ENCODE measurements at regions not wholly inside any gene's neighbourhood (a gene's known extent, or its start where the extent isn't known, plus 50 kb on each side); places are given as distances from the start of the nearest gene placed in this dataset.

- 0 out of 2 replicates have a peak, but pooled peaks cover 6% of the 10 kb centered on the region for H3K4me1 ChIP-seq (ENCODE audit: insufficient read depth)
- no peaks in the 10 kb centered on the region for H4K20me1 ChIP-seq (replicated peaks; ENCODE audit: insufficient read depth)
- no peaks in the 10 kb centered on the region for H3K27me3 ChIP-seq (ENCODE audit: insufficient read depth)
- H3K36me3 Mint-ChIP-seq (ENCODE audit: low read depth): no peaks in the 10 kb centered on the region; the same call in 2 of the 3 replicates
- 0 out of 2 replicates have a peak, but pooled peaks cover 4% of the 10 kb centered on the region for H3K9me2 ChIP-seq (ENCODE audit: insufficient read depth)
- H3K4me1 Mint-ChIP-seq: peaks cover 10% of the 10 kb centered on the region
- H3F3A ChIP-seq (replicated peaks; ENCODE audit: low read depth): no peaks in the 10 kb centered on the region
- no peak overlapping the region for H3K27ac Mint-ChIP-seq
- no peaks in the 10 kb centered on the region for H3K36me3 ChIP-seq (ENCODE audit: insufficient read depth)
- H3K4me3 Mint-ChIP-seq: no peak overlapping the region
- no peak overlapping the region for H2AFZ ChIP-seq
- TF ChIP-seq, protein P1, sequence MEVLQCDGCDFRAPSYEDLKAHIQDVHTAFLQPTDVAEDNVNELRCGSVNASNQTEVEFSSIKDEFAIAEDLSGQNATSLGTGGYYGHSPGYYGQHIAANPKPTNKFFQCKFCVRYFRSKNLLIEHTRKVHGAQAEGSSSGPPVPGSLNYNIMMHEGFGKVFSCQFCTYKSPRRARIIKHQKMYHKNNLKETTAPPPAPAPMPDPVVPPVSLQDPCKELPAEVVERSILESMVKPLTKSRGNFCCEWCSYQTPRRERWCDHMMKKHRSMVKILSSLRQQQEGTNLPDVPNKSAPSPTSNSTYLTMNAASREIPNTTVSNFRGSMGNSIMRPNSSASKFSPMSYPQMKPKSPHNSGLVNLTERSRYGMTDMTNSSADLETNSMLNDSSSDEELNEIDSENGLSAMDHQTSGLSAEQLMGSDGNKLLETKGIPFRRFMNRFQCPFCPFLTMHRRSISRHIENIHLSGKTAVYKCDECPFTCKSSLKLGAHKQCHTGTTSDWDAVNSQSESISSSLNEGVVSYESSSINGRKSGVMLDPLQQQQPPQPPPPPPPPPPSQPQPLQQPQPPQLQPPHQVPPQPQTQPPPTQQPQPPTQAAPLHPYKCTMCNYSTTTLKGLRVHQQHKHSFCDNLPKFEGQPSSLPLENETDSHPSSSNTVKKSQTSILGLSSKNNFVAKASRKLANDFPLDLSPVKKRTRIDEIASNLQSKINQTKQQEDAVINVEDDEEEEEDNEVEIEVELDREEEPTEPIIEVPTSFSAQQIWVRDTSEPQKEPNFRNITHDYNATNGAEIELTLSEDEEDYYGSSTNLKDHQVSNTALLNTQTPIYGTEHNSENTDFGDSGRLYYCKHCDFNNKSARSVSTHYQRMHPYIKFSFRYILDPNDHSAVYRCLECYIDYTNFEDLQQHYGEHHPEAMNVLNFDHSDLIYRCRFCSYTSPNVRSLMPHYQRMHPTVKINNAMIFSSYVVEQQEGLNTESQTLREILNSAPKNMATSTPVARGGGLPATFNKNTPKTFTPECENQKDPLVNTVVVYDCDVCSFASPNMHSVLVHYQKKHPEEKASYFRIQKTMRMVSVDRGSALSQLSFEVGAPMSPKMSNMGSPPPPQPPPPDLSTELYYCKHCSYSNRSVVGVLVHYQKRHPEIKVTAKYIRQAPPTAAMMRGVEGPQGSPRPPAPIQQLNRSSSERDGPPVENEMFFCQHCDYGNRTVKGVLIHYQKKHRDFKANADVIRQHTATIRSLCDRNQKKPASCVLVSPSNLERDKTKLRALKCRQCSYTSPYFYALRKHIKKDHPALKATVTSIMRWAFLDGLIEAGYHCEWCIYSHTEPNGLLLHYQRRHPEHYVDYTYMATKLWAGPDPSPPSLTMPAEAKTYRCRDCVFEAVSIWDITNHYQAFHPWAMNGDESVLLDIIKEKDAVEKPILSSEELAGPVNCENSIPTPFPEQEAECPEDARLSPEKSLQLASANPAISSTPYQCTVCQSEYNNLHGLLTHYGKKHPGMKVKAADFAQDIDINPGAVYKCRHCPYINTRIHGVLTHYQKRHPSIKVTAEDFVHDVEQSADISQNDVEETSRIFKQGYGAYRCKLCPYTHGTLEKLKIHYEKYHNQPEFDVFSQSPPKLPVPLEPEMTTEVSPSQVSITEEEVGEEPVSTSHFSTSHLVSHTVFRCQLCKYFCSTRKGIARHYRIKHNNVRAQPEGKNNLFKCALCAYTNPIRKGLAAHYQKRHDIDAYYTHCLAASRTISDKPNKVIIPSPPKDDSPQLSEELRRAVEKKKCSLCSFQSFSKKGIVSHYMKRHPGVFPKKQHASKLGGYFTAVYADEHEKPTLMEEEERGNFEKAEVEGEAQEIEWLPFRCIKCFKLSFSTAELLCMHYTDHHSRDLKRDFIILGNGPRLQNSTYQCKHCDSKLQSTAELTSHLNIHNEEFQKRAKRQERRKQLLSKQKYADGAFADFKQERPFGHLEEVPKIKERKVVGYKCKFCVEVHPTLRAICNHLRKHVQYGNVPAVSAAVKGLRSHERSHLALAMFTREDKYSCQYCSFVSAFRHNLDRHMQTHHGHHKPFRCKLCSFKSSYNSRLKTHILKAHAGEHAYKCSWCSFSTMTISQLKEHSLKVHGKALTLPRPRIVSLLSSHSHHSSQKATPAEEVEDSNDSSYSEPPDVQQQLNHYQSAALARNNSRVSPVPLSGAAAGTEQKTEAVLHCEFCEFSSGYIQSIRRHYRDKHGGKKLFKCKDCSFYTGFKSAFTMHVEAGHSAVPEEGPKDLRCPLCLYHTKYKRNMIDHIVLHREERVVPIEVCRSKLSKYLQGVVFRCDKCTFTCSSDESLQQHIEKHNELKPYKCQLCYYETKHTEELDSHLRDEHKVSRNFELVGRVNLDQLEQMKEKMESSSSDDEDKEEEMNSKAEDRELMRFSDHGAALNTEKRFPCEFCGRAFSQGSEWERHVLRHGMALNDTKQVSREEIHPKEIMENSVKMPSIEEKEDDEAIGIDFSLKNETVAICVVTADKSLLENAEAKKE (CRISPR knock-in tag; IDR thresholded peaks at IDR 0.05): no peak
- TF ChIP-seq STAT1 (IDR thresholded peaks at IDR 0.05; ENCODE audit: unreplicated experiment) (no peak), ZNF331 (CRISPR knock-in tag; IDR thresholded peaks at IDR 0.05; ENCODE audit: low read depth) (no peak), JUNB (IDR thresholded peaks at IDR 0.05; ENCODE audit: unreplicated experiment) (no peak), NANOG (IDR thresholded peaks at IDR 0.05; ENCODE audit: borderline replicate concordance) (no peak), ZNF114 (CRISPR knock-in tag; IDR thresholded peaks at IDR 0.05) (no peak), CTCF (conservative IDR thresholded peaks at IDR 0.05; ENCODE audit: low read depth in 2 of 2) (no peak), CREB1 (CRISPR knock-in tag; IDR thresholded peaks at IDR 0.05; ENCODE audit: low read depth) (no peak), POLR2AphosphoS5 (IDR thresholded peaks at IDR 0.05; ENCODE audit: low read depth) (no peak), EZH2phosphoT487 (IDR thresholded peaks at IDR 0.05; ENCODE audit: unreplicated experiment) (no peak), EZH2 (IDR thresholded peaks at IDR 0.05; ENCODE audit: low read depth, unreplicated experiment) (no peak), REST (IDR thresholded peaks at IDR 0.05; ENCODE audit: unreplicated experiment) (no peak)
- TF ChIP-seq, protein P2, sequence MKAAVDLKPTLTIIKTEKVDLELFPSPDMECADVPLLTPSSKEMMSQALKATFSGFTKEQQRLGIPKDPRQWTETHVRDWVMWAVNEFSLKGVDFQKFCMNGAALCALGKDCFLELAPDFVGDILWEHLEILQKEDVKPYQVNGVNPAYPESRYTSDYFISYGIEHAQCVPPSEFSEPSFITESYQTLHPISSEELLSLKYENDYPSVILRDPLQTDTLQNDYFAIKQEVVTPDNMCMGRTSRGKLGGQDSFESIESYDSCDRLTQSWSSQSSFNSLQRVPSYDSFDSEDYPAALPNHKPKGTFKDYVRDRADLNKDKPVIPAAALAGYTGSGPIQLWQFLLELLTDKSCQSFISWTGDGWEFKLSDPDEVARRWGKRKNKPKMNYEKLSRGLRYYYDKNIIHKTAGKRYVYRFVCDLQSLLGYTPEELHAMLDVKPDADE (IDR thresholded peaks at IDR 0.05): no peak
- DNase-seq (ENCODE audit: low spot score) (no peak), ATAC-seq (no peak)
- no peaks in the 10 kb centered on the region for H3K79me2 ChIP-seq (replicated peaks; ENCODE audit: insufficient read depth)
- peaks cover 5% of the 10 kb centered on the region for H3K9me3 Mint-ChIP-seq
- H3K27me3 Mint-ChIP-seq (ENCODE audit: insufficient read depth, low read depth, poor library complexity): peaks cover 1% of the 10 kb centered on the region
- H3K27ac ChIP-seq (ENCODE audit: low read depth): no peak overlapping the region
- no peak overlapping the region for H3K4me3 ChIP-seq
- no peak overlapping the region for H3K4me2 ChIP-seq
Observed at GRCh38 chr9:90059436-90059835, 454.6 kb downstream of the GADD45G start.

All from GM23338 (cell line).